Endodermal cell (in vitro differentiated cells): ENCODE measurements at regions not wholly inside any gene's neighbourhood (a gene's known extent, or its start where the extent isn't known, plus 50 kb on each side); places are given as distances from the start of the nearest gene placed in this dataset.
"Not testable (repeated sequence)": the region's sequence is repeated elsewhere in the genome, so short reads cannot be mapped to it uniquely, and the experiment has no call there.

ENCODE experiments used
- DNase-seq: peaks from one replicate; pipeline ENCODE4 v3.0.0-alpha.2; 2017
- H3K27ac ChIP-seq: 2 replicates; pipeline ENCODE4 v1.5.1; 2013; ENCODE audit warnings: mild to moderate bottlenecking, low read depth, low read length, moderate library complexity
- H3K27me3 ChIP-seq: 2 replicates; pipeline ENCODE4 v1.6.1; 2013; ENCODE audit warnings: mild to moderate bottlenecking, low read length, moderate library complexity; ENCODE audit not compliant: insufficient read depth, control insufficient read depth, poor library complexity, severe bottlenecking
- H3K36me3 ChIP-seq: 2 replicates; pipeline ENCODE4 v1.7.0; 2013; ENCODE audit warnings: mild to moderate bottlenecking, low read length, moderate library complexity; ENCODE audit not compliant: control insufficient read depth, insufficient read depth
- H3K4me1 ChIP-seq: one replicate; pipeline ENCODE4 v1.7.0; 2013; ENCODE audit warnings: low read length; ENCODE audit not compliant: control insufficient read depth, insufficient read depth
- H3K4me3 ChIP-seq: 2 replicates; pipeline ENCODE4 v1.5.1; 2013; ENCODE audit warnings: mild to moderate bottlenecking, low read length, moderate library complexity
- H3K9ac ChIP-seq: 2 replicates; pipeline ENCODE4 v1.6.1; 2013; ENCODE audit warnings: mild to moderate bottlenecking, low read length, moderate library complexity; ENCODE audit not compliant: poor library complexity, severe bottlenecking; ENCODE audit errors: extremely low read depth
- H3K9me3 ChIP-seq: 2 replicates; pipeline ENCODE4 v1.6.1; 2013; ENCODE audit warnings: mild to moderate bottlenecking, low read length, moderate library complexity; ENCODE audit not compliant: control insufficient read depth
- H3K27ac Mint-ChIP-seq: 2 replicates; pipeline ENCODE4 v1.8.0; 2020; ENCODE audit warnings: mixed read lengths
- H3K27me3 Mint-ChIP-seq: 2 replicates; pipeline ENCODE4 v1.8.0; 2021; ENCODE audit warnings: mild to moderate bottlenecking, mixed read lengths; ENCODE audit not compliant: insufficient read depth
- H3K36me3 Mint-ChIP-seq: 2 replicates; pipeline ENCODE4 v1.8.0; 2020; ENCODE audit warnings: low read depth, mixed read lengths
- H3K4me1 Mint-ChIP-seq: 2 replicates; pipeline ENCODE4 v1.8.0; 2020; ENCODE audit warnings: mixed read lengths
- H3K4me3 Mint-ChIP-seq: 2 replicates; pipeline ENCODE4 v1.8.0; 2020; ENCODE audit warnings: mild to moderate bottlenecking, moderate library complexity, mixed read lengths
- H3K9me3 Mint-ChIP-seq: 2 replicates; pipeline ENCODE4 v1.8.0; 2020; ENCODE audit warnings: mild to moderate bottlenecking, mixed read lengths
- WGBS, 2 experiments: methylation state at CpG; one replicate each; pipeline versions ENCODE4 v1.1.5 to v1.1.7; 2013; ENCODE audit warnings: missing lambda C conversion rate in 2 of 2, mixed read lengths in 1 of 2; ENCODE audit not compliant: insufficient coverage in 1 of 2, insufficient read length in 1 of 2; 5-methylcytosine and 5-hydroxymethylcytosine counted together
- TF ChIP-seq, protein P1 (sequence below): fragments of 200-600 bp; sonication (generic); conservative IDR thresholded peaks from 2 replicates; pipeline ENCODE4 v1.5.0; 2021; ENCODE audit warnings: antibody characterized with exemption, mild to moderate bottlenecking

DNA sequence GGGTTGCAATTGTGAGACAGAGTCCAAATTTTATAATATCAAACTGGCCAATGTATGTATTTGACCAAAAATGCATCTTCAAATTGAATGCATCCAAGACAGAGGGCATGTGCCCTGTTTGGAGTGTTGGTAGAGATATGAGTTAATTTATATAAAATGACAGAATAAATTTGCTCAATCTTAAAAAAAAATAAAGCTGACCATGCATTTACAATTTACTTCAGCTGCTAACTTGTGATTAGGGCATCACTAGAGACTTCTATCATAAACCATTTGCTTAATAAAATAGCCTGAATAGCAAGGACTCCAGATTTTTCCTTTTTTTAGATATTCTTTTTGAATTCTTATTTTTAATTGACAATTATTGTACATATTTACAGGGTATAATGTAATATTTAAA lies 1345.8 kb downstream of the CDH11 start:
- no peaks in the 10 kb centered on the region for H3K4me1 ChIP-seq
- no peaks in the 10 kb centered on the region for H3K9me3 ChIP-seq
- no peak overlapping the region for H3K4me3 ChIP-seq
- Mint-ChIP-seq H3K27me3 (no peaks in the 10 kb centered on the region), H3K9me3 (no peaks in the 10 kb centered on the region), H3K27ac (no peak overlapping the region), H3K4me1 (no peaks in the 10 kb centered on the region), H3K4me3 (no peak overlapping the region), H3K36me3 (no peaks in the 10 kb centered on the region)
- no peaks in the 10 kb centered on the region for H3K36me3 ChIP-seq
- no peak for DNase-seq
- no peak overlapping the region for H3K27ac ChIP-seq
- no peak overlapping the region for H3K9ac ChIP-seq
- TF ChIP-seq, protein P1, sequence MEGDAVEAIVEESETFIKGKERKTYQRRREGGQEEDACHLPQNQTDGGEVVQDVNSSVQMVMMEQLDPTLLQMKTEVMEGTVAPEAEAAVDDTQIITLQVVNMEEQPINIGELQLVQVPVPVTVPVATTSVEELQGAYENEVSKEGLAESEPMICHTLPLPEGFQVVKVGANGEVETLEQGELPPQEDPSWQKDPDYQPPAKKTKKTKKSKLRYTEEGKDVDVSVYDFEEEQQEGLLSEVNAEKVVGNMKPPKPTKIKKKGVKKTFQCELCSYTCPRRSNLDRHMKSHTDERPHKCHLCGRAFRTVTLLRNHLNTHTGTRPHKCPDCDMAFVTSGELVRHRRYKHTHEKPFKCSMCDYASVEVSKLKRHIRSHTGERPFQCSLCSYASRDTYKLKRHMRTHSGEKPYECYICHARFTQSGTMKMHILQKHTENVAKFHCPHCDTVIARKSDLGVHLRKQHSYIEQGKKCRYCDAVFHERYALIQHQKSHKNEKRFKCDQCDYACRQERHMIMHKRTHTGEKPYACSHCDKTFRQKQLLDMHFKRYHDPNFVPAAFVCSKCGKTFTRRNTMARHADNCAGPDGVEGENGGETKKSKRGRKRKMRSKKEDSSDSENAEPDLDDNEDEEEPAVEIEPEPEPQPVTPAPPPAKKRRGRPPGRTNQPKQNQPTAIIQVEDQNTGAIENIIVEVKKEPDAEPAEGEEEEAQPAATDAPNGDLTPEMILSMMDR, result no peak
- H3K27me3 ChIP-seq, result no peaks in the 10 kb centered on the region

DNA sequence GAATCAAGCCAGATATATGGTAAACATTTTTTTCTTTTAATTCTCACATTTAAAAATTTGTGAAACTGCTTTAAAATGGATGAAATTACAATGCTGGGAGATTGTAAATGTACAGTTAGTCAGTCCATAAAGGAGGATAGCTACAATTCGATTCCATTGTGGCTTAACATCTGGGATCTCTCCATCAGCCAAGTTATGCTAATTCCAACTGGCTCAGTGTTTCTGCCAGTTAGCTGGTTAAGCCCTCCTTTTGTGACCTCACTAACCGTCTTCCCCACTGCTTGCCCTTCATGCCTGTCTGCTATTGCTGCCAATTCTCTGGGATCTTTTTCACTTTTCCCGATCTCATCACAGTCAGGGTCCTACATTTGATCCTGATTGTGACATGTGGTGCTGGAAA lies 1347.6 kb downstream of the CDH11 start:
- no peak overlapping the region for H3K27ac ChIP-seq
- TF ChIP-seq, protein P1, result no peak
- no peaks in the 10 kb centered on the region for H3K27me3 Mint-ChIP-seq
- H3K9me3 Mint-ChIP-seq, result no peaks in the 10 kb centered on the region
- no peak overlapping the region for H3K4me3 Mint-ChIP-seq
- no peak overlapping the region for H3K27ac Mint-ChIP-seq
- no peaks in the 10 kb centered on the region for H3K4me1 ChIP-seq
- H3K36me3 ChIP-seq, result no peaks in the 10 kb centered on the region
- no peak overlapping the region for H3K9ac ChIP-seq
- no peak for DNase-seq
- 91 to 93% methylated on average over 3 of the region's 3 CpGs for WGBS, 2 experiments
- H3K4me3 ChIP-seq, result no peak overlapping the region
- H3K27me3 ChIP-seq, result no peaks in the 10 kb centered on the region
- no peaks in the 10 kb centered on the region for H3K4me1 Mint-ChIP-seq
- H3K36me3 Mint-ChIP-seq, result no peaks in the 10 kb centered on the region
- no peaks in the 10 kb centered on the region for H3K9me3 ChIP-seq

DNA sequence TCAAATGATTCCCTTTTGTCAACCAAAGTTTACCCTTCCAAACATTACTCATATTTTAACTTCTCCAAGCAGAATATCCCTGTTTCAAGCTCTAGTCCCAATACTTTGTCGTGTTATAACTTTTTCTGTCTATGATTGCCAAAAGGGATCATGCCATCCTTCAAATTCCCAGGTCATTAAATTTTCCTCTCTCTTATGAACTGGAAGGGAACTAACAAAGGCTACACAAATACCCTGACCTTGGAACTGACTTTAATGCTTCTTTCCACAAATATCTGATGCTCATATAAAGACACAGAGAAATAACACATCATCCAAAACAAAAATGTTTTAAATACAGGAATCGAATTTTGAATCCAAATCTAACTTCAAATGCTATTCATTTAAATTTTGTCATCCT lies 1352.7 kb downstream of the CDH11 start:
- Histone ChIP-seq H3K27ac (no peak overlapping the region), H3K9ac (no peak overlapping the region), H3K4me1 (no peaks in the 10 kb centered on the region), H3K27me3 (no peaks in the 10 kb centered on the region), H3K4me3 (no peak overlapping the region), H3K9me3 (no peaks in the 10 kb centered on the region), H3K36me3 (no peaks in the 10 kb centered on the region)
- Mint-ChIP-seq H3K9me3 (no peaks in the 10 kb centered on the region), H3K36me3 (no peaks in the 10 kb centered on the region), H3K4me1 (no peaks in the 10 kb centered on the region), H3K27me3 (no peaks in the 10 kb centered on the region), H3K4me3 (no peak overlapping the region), H3K27ac (no peak overlapping the region)
- 90 to 100% methylated on average over 2 of the region's 2 CpGs for WGBS, 2 experiments
- no peak for DNase-seq
- TF ChIP-seq, protein P1, result no peak

DNA sequence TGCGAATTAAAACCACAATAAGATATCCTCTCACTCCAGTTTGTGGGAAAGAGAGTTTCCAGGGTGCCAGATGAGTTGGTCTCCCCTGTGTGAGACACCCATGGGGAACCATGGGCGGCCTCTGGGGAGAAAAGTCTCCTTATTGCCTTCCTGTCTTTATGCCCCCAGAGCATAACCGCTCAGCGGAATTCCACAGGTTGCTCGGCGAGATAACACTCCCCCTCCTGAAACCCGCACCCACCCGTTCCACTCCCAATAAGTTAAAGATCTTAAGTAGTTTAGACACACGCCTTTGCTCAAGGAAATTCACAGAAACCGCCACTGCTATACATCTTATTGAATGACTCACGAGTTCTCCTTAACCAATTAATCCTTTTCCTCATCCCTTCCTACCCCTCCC lies 1361.6 kb downstream of the CDH11 start:
- Mint-ChIP-seq H3K4me1 (peaks cover 23% of the 10 kb centered on the region), H3K27ac (peak overlapping the region; percentile 5)
- WGBS, 2 experiments, result 90 to 93% methylated on average over 3 to 11 of the region's 11 CpGs
- not testable (repeated sequence) for H3K9me3 Mint-ChIP-seq, DNase-seq, H3K4me3 Mint-ChIP-seq, H3K9ac ChIP-seq, H3K36me3 Mint-ChIP-seq, H3K4me1 ChIP-seq, H3K27me3 Mint-ChIP-seq, H3K36me3 ChIP-seq, H3K27ac ChIP-seq, H3K27me3 ChIP-seq, H3K4me3 ChIP-seq
- peaks cover 12% of the 10 kb centered on the region for H3K9me3 ChIP-seq
